Astrocyte (in vitro differentiated cells and primary cell): ENCODE measurements at regions not wholly inside any gene's neighbourhood (a gene's known extent, or its start where the extent isn't known, plus 50 kb on each side); places are given as distances from the start of the nearest gene placed in this dataset.

Experiments
- DNase-seq: peaks from one replicate; pipeline ENCODE4 v3.0.0-alpha.2; 2010; ENCODE audit warnings: low read depth
- FAIRE-seq: peaks from 2 replicates; lab custom pipeline; 2011; peaks lifted over from hg19 to GRCh38; lab: Jason Lieb, UNC
- H2AFZ ChIP-seq: 2 replicates; pipeline ENCODE4 v1.6.0; 2012; ENCODE audit warnings: low read depth, low read length, inconsistent platforms
- H3K27ac ChIP-seq: 2 replicates; pipeline ENCODE4 v1.5.1; 2011; ENCODE audit warnings: low read depth, low read length, inconsistent platforms
- H3K27me3 ChIP-seq: 2 replicates; pipeline ENCODE4 v1.6.0; 2011; ENCODE audit warnings: low read length, inconsistent platforms; ENCODE audit not compliant: insufficient read depth
- H3K36me3 ChIP-seq: 2 replicates; pipeline ENCODE4 v1.5.1; 2011; ENCODE audit warnings: low read length, inconsistent platforms; ENCODE audit not compliant: insufficient read depth
- H3K4me1 ChIP-seq: 2 replicates; pipeline ENCODE4 v1.5.1; 2011; ENCODE audit warnings: low read length, inconsistent platforms; ENCODE audit not compliant: insufficient read depth
- H3K4me2 ChIP-seq: 2 replicates; pipeline ENCODE4 v1.6.0; 2012; ENCODE audit warnings: low read length, inconsistent platforms
- H3K4me3 ChIP-seq: 2 replicates; pipeline ENCODE4 v1.5.1; 2011; ENCODE audit warnings: low read depth, mild to moderate bottlenecking, low read length, inconsistent platforms; ENCODE audit not compliant: insufficient read depth
- H3K79me2 ChIP-seq: 2 replicates; pipeline ENCODE4 v1.6.0; 2012; ENCODE audit warnings: mild to moderate bottlenecking, low read length, inconsistent platforms; ENCODE audit not compliant: insufficient read depth
- H3K9ac ChIP-seq: 2 replicates; pipeline ENCODE4 v1.6.0; 2012; ENCODE audit warnings: mild to moderate bottlenecking, low read length, inconsistent platforms
- H3K9me3 ChIP-seq: 2 replicates; pipeline ENCODE4 v1.5.1; 2012; ENCODE audit warnings: low read depth, mild to moderate bottlenecking, low read length, inconsistent platforms; ENCODE audit not compliant: insufficient read depth
- H4K20me1 ChIP-seq: 2 replicates; pipeline ENCODE4 v1.6.0; 2012; ENCODE audit warnings: low read length, inconsistent platforms; ENCODE audit not compliant: insufficient read depth
- H3K27ac Mint-ChIP-seq: one replicate; pipeline ENCODE4 v1.8.0; 2021; ENCODE audit warnings: mild to moderate bottlenecking, mixed read lengths; ENCODE audit not compliant: unreplicated experiment
- H3K27me3 Mint-ChIP-seq: one replicate; pipeline ENCODE4 v1.8.0; 2021; ENCODE audit warnings: low read depth, mixed read lengths; ENCODE audit not compliant: unreplicated experiment
- H3K36me3 Mint-ChIP-seq: one replicate; pipeline ENCODE4 v1.8.0; 2021; ENCODE audit warnings: low read depth, mixed read lengths; ENCODE audit not compliant: unreplicated experiment
- H3K4me1 Mint-ChIP-seq: one replicate; pipeline ENCODE4 v1.8.0; 2021; ENCODE audit warnings: low read depth, mixed read lengths; ENCODE audit not compliant: unreplicated experiment
- H3K4me3 Mint-ChIP-seq: one replicate; pipeline ENCODE4 v1.8.0; 2021; ENCODE audit warnings: mild to moderate bottlenecking, moderate library complexity, mixed read lengths; ENCODE audit not compliant: unreplicated experiment
- H3K9me3 Mint-ChIP-seq: one replicate; pipeline ENCODE4 v1.8.0; 2021; ENCODE audit warnings: mild to moderate bottlenecking, mixed read lengths; ENCODE audit not compliant: unreplicated experiment
- CTCF ChIP-seq: IDR thresholded peaks from 2 replicates; pipeline ENCODE4 v1.5.1; 2011; ENCODE audit warnings: low read depth, mild to moderate bottlenecking, inconsistent platforms, low read length, moderate library complexity; ENCODE audit not compliant: insufficient read depth
- EZH2 ChIP-seq: IDR thresholded peaks from 2 replicates; pipeline ENCODE4 v1.6.1; 2012; ENCODE audit warnings: mild to moderate bottlenecking, low read length, inconsistent platforms; ENCODE audit not compliant: insufficient read depth

GRCh38 chr16:5383737-5384136, 286.1 kb upstream of the EEF2KMT start:
- H3K4me1 Mint-ChIP-seq = no peaks in the 10 kb centered on the region
- H3K9ac ChIP-seq = no peak overlapping the region
- no peaks in the 10 kb centered on the region for H4K20me1 ChIP-seq
- DNase-seq (no peak), FAIRE-seq (no peak)
- no peaks in the 10 kb centered on the region for H3K79me2 ChIP-seq
- peaks cover 7% of the 10 kb centered on the region for H3K9me3 Mint-ChIP-seq
- no peaks in the 10 kb centered on the region for H3K4me1 ChIP-seq
- no peak for TF ChIP-seq CTCF
- TF ChIP-seq EZH2 = no peak
- H3K4me3 Mint-ChIP-seq = no peak overlapping the region
- H3K36me3 Mint-ChIP-seq = no peaks in the 10 kb centered on the region
- H3K4me3 ChIP-seq = no peak overlapping the region
- no peak overlapping the region for H2AFZ ChIP-seq
- H3K27me3 ChIP-seq = no peaks in the 10 kb centered on the region
- H3K9me3 ChIP-seq = peaks cover 17% of the 10 kb centered on the region
- H3K4me2 ChIP-seq = no peak overlapping the region
- no peak overlapping the region for H3K27ac ChIP-seq
- no peak overlapping the region for H3K27ac Mint-ChIP-seq
- no peaks in the 10 kb centered on the region for H3K36me3 ChIP-seq
- peaks cover 12% of the 10 kb centered on the region for H3K27me3 Mint-ChIP-seq

GRCh38 chr16:5382484-5382883, 284.9 kb upstream of the EEF2KMT start:
- H3K4me1 Mint-ChIP-seq = no peaks in the 10 kb centered on the region
- FAIRE-seq = no peak
- no peak for DNase-seq

More at GRCh38 chr16:5382484-5382883, 284.9 kb upstream of the EEF2KMT start:
- Mint-ChIP-seq H3K4me3 (no peak overlapping the region), H3K9me3 (peaks cover 2% of the 10 kb centered on the region), H3K36me3 (no peaks in the 10 kb centered on the region), H3K27me3 (peaks cover 16% of the 10 kb centered on the region), H3K27ac (no peak overlapping the region)
- Histone ChIP-seq H3K9ac (no peak overlapping the region), H3K27ac (no peak overlapping the region), H2AFZ (no peak overlapping the region), H3K4me1 (no peaks in the 10 kb centered on the region), H3K36me3 (no peaks in the 10 kb centered on the region), H3K4me2 (no peak overlapping the region), H3K4me3 (no peak overlapping the region), H4K20me1 (no peaks in the 10 kb centered on the region), H3K9me3 (peaks cover 14% of the 10 kb centered on the region), H3K79me2 (no peaks in the 10 kb centered on the region), H3K27me3 (no peaks in the 10 kb centered on the region)
- TF ChIP-seq EZH2 = no peak
- TF ChIP-seq CTCF = no peak
